LNCAP (cell line): ENCODE measurements at regions not wholly inside any gene's neighbourhood (a gene's known extent, or its start where the extent isn't known, plus 50 kb on each side); places are given as distances from the start of the nearest gene placed in this dataset.

Source experiments
- CTCF ChIP-seq: fragments of 450-650 bp; IDR thresholded peaks from 2 replicates; pipeline ENCODE4 v1.5.1; 2017; ENCODE audit warnings: mild to moderate bottlenecking

- no peak for TF ChIP-seq CTCF
These were observed 164.7 kb upstream of the CTTNBP2NL start for GRCh38 chr1:112231331-112231730.

- no peak for TF ChIP-seq CTCF
These were observed 163.2 kb upstream of the CTTNBP2NL start for GRCh38 chr1:112232848-112233247.

- no peak for TF ChIP-seq CTCF
These were observed 161.3 kb upstream of the CTTNBP2NL start for GRCh38 chr1:112234710-112235109.

GRCh38 chr1:112237983-112238545, 157.9 kb upstream of the CTTNBP2NL start:
- no peak for TF ChIP-seq CTCF

- no peak for TF ChIP-seq CTCF
These were observed 156.2 kb upstream of the CTTNBP2NL start for GRCh38 chr1:112239683-112240330.

GRCh38 chr1:112242470-112242869, 153.5 kb upstream of the CTTNBP2NL start:
- no peak for TF ChIP-seq CTCF

GRCh38 chr1:112244131-112244530, 151.9 kb upstream of the CTTNBP2NL start:
- TF ChIP-seq CTCF = no peak

- no peak for TF ChIP-seq CTCF
These were observed 150.9 kb upstream of the CTTNBP2NL start for GRCh38 chr1:112245114-112245513.
